Nephron progenitor cell (in vitro differentiated cells): ENCODE measurements at regions not wholly inside any gene's neighbourhood (a gene's known extent, or its start where the extent isn't known, plus 50 kb on each side); places are given as distances from the start of the nearest gene placed in this dataset.

Source experiments
- DNase-seq: peaks from one replicate; pipeline ENCODE4 v3.0.0; 2021
- H3K27ac Mint-ChIP-seq: 2 replicates; pipeline ENCODE4 v1.8.0; 2021; ENCODE audit warnings: mild to moderate bottlenecking, moderate library complexity, mixed read lengths
- H3K27me3 Mint-ChIP-seq: 2 replicates; pipeline ENCODE4 v1.8.0; 2021; ENCODE audit warnings: mild to moderate bottlenecking, low read depth, mixed read lengths; ENCODE audit not compliant: poor library complexity
- H3K36me3 Mint-ChIP-seq: 2 replicates; pipeline ENCODE4 v1.8.0; 2021; ENCODE audit warnings: low read depth, mixed read lengths
- H3K4me1 Mint-ChIP-seq: 2 replicates; pipeline ENCODE4 v1.8.0; 2021; ENCODE audit warnings: mixed read lengths
- H3K4me3 Mint-ChIP-seq: 2 replicates; pipeline ENCODE4 v1.8.0; 2021; ENCODE audit warnings: mild to moderate bottlenecking, moderate library complexity, mixed read lengths
- H3K9me3 Mint-ChIP-seq: 2 replicates; pipeline ENCODE4 v1.8.0; 2021; ENCODE audit warnings: mild to moderate bottlenecking, moderate library complexity, mixed read lengths
- CTCF ChIP-seq: fragments of 200-600 bp; sonication (generic); IDR thresholded peaks from 2 replicates; pipeline ENCODE4 v1.5.0; 2021; ENCODE audit warnings: antibody characterized with exemption

GRCh38 chr22:46043816-46044620 is 67.1 kb upstream of the WNT7B start:
- Mint-ChIP-seq H3K9me3 (no peaks in the 10 kb centered on the region), H3K36me3 (no peaks in the 10 kb centered on the region), H3K27ac (no peak overlapping the region), H3K27me3 (peaks cover 84% of the 10 kb centered on the region), H3K4me3 (peak overlapping the region; percentile 71), H3K4me1 (no peaks in the 10 kb centered on the region)
- no peak for TF ChIP-seq CTCF
- DNase-seq: no peak

- no peak for TF ChIP-seq CTCF
- DNase-seq: peak; percentile 67
- no peak overlapping the region for H3K27ac Mint-ChIP-seq
- peaks cover 88% of the 10 kb centered on the region for H3K27me3 Mint-ChIP-seq
- H3K36me3 Mint-ChIP-seq: no peaks in the 10 kb centered on the region
- no peaks in the 10 kb centered on the region for H3K9me3 Mint-ChIP-seq
- no peaks in the 10 kb centered on the region for H3K4me1 Mint-ChIP-seq
- H3K4me3 Mint-ChIP-seq: peak overlapping the region; percentile 71
These were observed 67.9 kb upstream of the WNT7B start for GRCh38 chr22:46044621-46045458.

GRCh38 chr22:46045459-46046298 is 68.7 kb upstream of the WNT7B start:
- no peak for DNase-seq
- no peaks in the 10 kb centered on the region for H3K36me3 Mint-ChIP-seq
- peaks cover 96% of the 10 kb centered on the region for H3K27me3 Mint-ChIP-seq
- no peaks in the 10 kb centered on the region for H3K9me3 Mint-ChIP-seq
- no peaks in the 10 kb centered on the region for H3K4me1 Mint-ChIP-seq
- H3K4me3 Mint-ChIP-seq: peak overlapping the region; percentile 70
- no peak overlapping the region for H3K27ac Mint-ChIP-seq
- TF ChIP-seq CTCF: no peak

- H3K4me3 Mint-ChIP-seq: no peak overlapping the region
- peaks cover 91% of the 10 kb centered on the region for H3K27me3 Mint-ChIP-seq
- DNase-seq: no peak
- no peak for TF ChIP-seq CTCF
- H3K27ac Mint-ChIP-seq: no peak overlapping the region
- H3K36me3 Mint-ChIP-seq: no peaks in the 10 kb centered on the region
- no peaks in the 10 kb centered on the region for H3K4me1 Mint-ChIP-seq
- H3K9me3 Mint-ChIP-seq: no peaks in the 10 kb centered on the region
These were observed 69.3 kb upstream of the WNT7B start for GRCh38 chr22:46046299-46046685.

GRCh38 chr22:46047226-46047625 is 70.3 kb upstream of the WNT7B start:
- Mint-ChIP-seq H3K4me3 (no peak overlapping the region), H3K36me3 (no peaks in the 10 kb centered on the region), H3K4me1 (no peaks in the 10 kb centered on the region), H3K9me3 (no peaks in the 10 kb centered on the region), H3K27me3 (peaks cover 88% of the 10 kb centered on the region), H3K27ac (no peak overlapping the region)
- TF ChIP-seq CTCF: no peak
- DNase-seq: no peak
